CD14-positive monocyte (primary cell): ENCODE measurements at regions not wholly inside any gene's neighbourhood (a gene's known extent, or its start where the extent isn't known, plus 50 kb on each side); places are given as distances from the start of the nearest gene placed in this dataset.

Source experiments
- DNase-seq, 3 donors: peaks; one replicate each; pipeline ENCODE4 v3.0.0-alpha.2; 2011 to 2022
- H2AFZ ChIP-seq: 2 replicates; pipeline ENCODE4 v1.6.0; 2012; ENCODE audit warnings: mild to moderate bottlenecking, low read depth, low read length, inconsistent platforms; ENCODE audit not compliant: insufficient read depth, poor library complexity, severe bottlenecking
- H3K27ac ChIP-seq, 2 donors: 1 replicate in 1 of 2; 2 replicates in 1 of 2; pipeline ENCODE4 v1.5.1; 2012 to 2013; ENCODE audit warnings: low read length in 2 of 2, control low read depth in 1 of 2, inconsistent platforms in 1 of 2, low read depth in 1 of 2, mild to moderate bottlenecking in 1 of 2
- H3K27me3 ChIP-seq, 2 donors: one replicate each; pipeline versions ENCODE4 v1.6.0 to v1.6.1; 2011 to 2013; ENCODE audit warnings: low read length in 2 of 2; ENCODE audit not compliant: control insufficient read depth in 2 of 2, insufficient read depth in 2 of 2
- H3K36me3 ChIP-seq, 2 donors: replicated peaks in 1 of 2; 1 replicate in 1 of 2; 2 replicates in 1 of 2; pipeline versions ENCODE4 v1.5.1 to v1.6.1; 2012 to 2013; ENCODE audit warnings: low read length in 2 of 2, control low read depth in 1 of 2, inconsistent platforms in 1 of 2, mild to moderate bottlenecking in 1 of 2; ENCODE audit not compliant: insufficient read depth in 2 of 2, control insufficient read depth in 1 of 2
- H3K4me1 ChIP-seq, 2 donors: 1 replicate in 1 of 2; 2 replicates in 1 of 2; pipeline versions ENCODE4 v1.5.1 to v1.6.1; 2012 to 2013; ENCODE audit warnings: low read length in 2 of 2, control low read depth in 1 of 2, inconsistent platforms in 1 of 2, mild to moderate bottlenecking in 1 of 2, moderate library complexity in 1 of 2; ENCODE audit not compliant: insufficient read depth in 2 of 2, control insufficient read depth in 1 of 2
- H3K4me2 ChIP-seq: replicated peaks from 2 replicates; pipeline ENCODE3; 2012; ENCODE audit warnings: low read length, moderate library complexity, mild to moderate bottlenecking; ENCODE audit not compliant: poor library complexity, severe bottlenecking; ENCODE audit errors: extremely low read depth
- H3K4me3 ChIP-seq, 3 experiments: fragments of 200-600 bp in 1 of 3; sonication (generic) in 1 of 3; replicated peaks in 1 of 3; 1 replicate in 2 of 3; 2 replicates in 1 of 3; pipeline ENCODE4 v1.5.1; 2011 to 2013; ENCODE audit warnings: low read length in 3 of 3, mild to moderate bottlenecking in 3 of 3, control low read depth in 2 of 3, low read depth in 2 of 3, inconsistent platforms in 1 of 3, moderate library complexity in 1 of 3
- H3K79me2 ChIP-seq: 2 replicates; pipeline ENCODE4 v1.6.0; 2012; ENCODE audit warnings: mild to moderate bottlenecking, control low read depth, inconsistent platforms, low read length, moderate library complexity; ENCODE audit not compliant: insufficient read depth
- H3K9ac ChIP-seq: 2 replicates; pipeline ENCODE4 v1.6.0; 2017; ENCODE audit warnings: low read length, mild to moderate bottlenecking; ENCODE audit not compliant: insufficient read depth, poor library complexity, severe bottlenecking
- H3K9me3 ChIP-seq, 2 donors: replicated peaks in 1 of 2; 1 replicate in 1 of 2; 2 replicates in 1 of 2; pipeline versions ENCODE4 v1.5.1 to v1.6.1; 2012 to 2013; ENCODE audit warnings: low read length in 2 of 2, control low read depth in 1 of 2; ENCODE audit not compliant: control insufficient read depth in 1 of 2, insufficient read depth in 1 of 2
- H4K20me1 ChIP-seq: 2 replicates; pipeline ENCODE4 v1.6.0; 2012; ENCODE audit warnings: mild to moderate bottlenecking, low read length, control low read depth, moderate library complexity; ENCODE audit not compliant: insufficient read depth
- H3K27ac Mint-ChIP-seq, 7 donors: one replicate each; pipeline ENCODE4 v1.8.0; 2020; ENCODE audit warnings: mild to moderate bottlenecking in 7 of 7, mixed read lengths in 7 of 7, moderate library complexity in 6 of 7, inconsistent platforms in 2 of 7
- H3K27me3 Mint-ChIP-seq, 3 donors: one replicate each; pipeline ENCODE4 v1.8.0; 2021 to 2022; ENCODE audit warnings: low read depth in 3 of 3, mild to moderate bottlenecking in 3 of 3, mixed read lengths in 3 of 3, moderate library complexity in 3 of 3, inconsistent platforms in 1 of 3
- H3K36me3 Mint-ChIP-seq, 2 donors: one replicate each; pipeline ENCODE4 v1.8.0; 2020; ENCODE audit warnings: mixed read lengths in 2 of 2, inconsistent platforms in 1 of 2, mild to moderate bottlenecking in 1 of 2
- H3K4me1 Mint-ChIP-seq: one replicate; pipeline ENCODE4 v1.8.0; 2020; ENCODE audit warnings: mild to moderate bottlenecking, mixed read lengths
- H3K4me3 Mint-ChIP-seq, 2 donors: one replicate each; pipeline ENCODE4 v1.8.0; 2020; ENCODE audit warnings: mild to moderate bottlenecking in 2 of 2, mixed read lengths in 2 of 2, moderate library complexity in 1 of 2
- H3K9me3 Mint-ChIP-seq, 7 donors: one replicate each; pipeline ENCODE4 v1.8.0; 2020 to 2022; ENCODE audit warnings: mixed read lengths in 7 of 7, mild to moderate bottlenecking in 6 of 7, moderate library complexity in 6 of 7, inconsistent platforms in 2 of 7
- CTCF ChIP-seq: fragments of 200-600 bp; IDR thresholded peaks from one replicate; pipeline ENCODE4 v1.8.0; 2022; ENCODE audit warnings: antibody characterized with exemption, mild to moderate bottlenecking
- WGBS: methylation state at CpG from one replicate; pipeline ENCODE4 v1.1.5; 2013; ENCODE audit warnings: missing lambda C conversion rate; ENCODE audit not compliant: insufficient coverage; 5-methylcytosine and 5-hydroxymethylcytosine counted together
- intact Hi-C, 2 donors: fragments of 100-400 bp; cut with micrococcal nuclease; formaldehyde crosslinking; loops; one replicate each; pipeline versions ENCODE4 v1.15.0 to v1.15.1; 2023

GRCh38 chr12:128178966-128179365, 88.0 kb upstream of the TMEM132C start:
- no peaks in the 10 kb centered on the region for H3K9me3 ChIP-seq
- no peaks in the 10 kb centered on the region for H3K79me2 ChIP-seq
- no peaks in the 10 kb centered on the region for H3K4me1 ChIP-seq
- H3K27ac ChIP-seq: no peak overlapping the region
- H3K4me3 Mint-ChIP-seq: no peak overlapping the region
- no peak overlapping the region for H3K4me2 ChIP-seq
- no peak for DNase-seq
- peaks cover 0 to 7% (median 5%) of the 10 kb centered on the region in 7 donors for H3K9me3 Mint-ChIP-seq
- H2AFZ ChIP-seq: no peak overlapping the region
- no peak for TF ChIP-seq CTCF
- H3K27me3 ChIP-seq: no peaks in the 10 kb centered on the region
- H3K4me1 Mint-ChIP-seq: no peaks in the 10 kb centered on the region
- no peak overlapping the region for H3K9ac ChIP-seq
- WGBS: 83% methylated on average over 1 of the region's 3 CpGs
- no peak overlapping the region for H3K27ac Mint-ChIP-seq
- peaks cover 0 to 1% (median 0%) of the 10 kb centered on the region in 3 donors for H3K27me3 Mint-ChIP-seq
- no peaks in the 10 kb centered on the region for H3K36me3 Mint-ChIP-seq
- no peak overlapping the region for H3K4me3 ChIP-seq
- intact Hi-C loops: no loop called here
- no peaks in the 10 kb centered on the region for H3K36me3 ChIP-seq
- no peaks in the 10 kb centered on the region for H4K20me1 ChIP-seq

- H3K27me3 ChIP-seq: no peaks in the 10 kb centered on the region
- no peaks in the 10 kb centered on the region for H4K20me1 ChIP-seq
- Mint-ChIP-seq H3K4me3 (no peak overlapping the region), H3K27me3 (peaks cover 0 to 1% (median 0%) of the 10 kb centered on the region in 3 donors), H3K4me1 (no peaks in the 10 kb centered on the region), H3K27ac (no peak overlapping the region), H3K9me3 (peaks cover 0 to 7% (median 6%) of the 10 kb centered on the region in 7 donors), H3K36me3 (no peaks in the 10 kb centered on the region)
- TF ChIP-seq CTCF: no peak
- no peak overlapping the region for H3K9ac ChIP-seq
- no peak overlapping the region for H2AFZ ChIP-seq
- no peaks in the 10 kb centered on the region for H3K9me3 ChIP-seq
- no peak overlapping the region for H3K4me2 ChIP-seq
- H3K27ac ChIP-seq: no peak overlapping the region
- H3K36me3 ChIP-seq: no peaks in the 10 kb centered on the region
- H3K4me1 ChIP-seq: no peaks in the 10 kb centered on the region
- intact Hi-C loops: no loop called here
- H3K79me2 ChIP-seq: no peaks in the 10 kb centered on the region
- WGBS: no CpG with 5 or more reads among the region's 1 CpG
- no peak overlapping the region for H3K4me3 ChIP-seq
- no peak for DNase-seq
Measured at GRCh38 chr12:128180166-128180565, 86.8 kb upstream of the TMEM132C start.
